ENCODE measurements at regions not wholly inside any gene's neighbourhood (a gene's known extent, or its start where the extent isn't known, plus 50 kb on each side); places are given as distances from the start of the nearest gene placed in this dataset.

DNA sequence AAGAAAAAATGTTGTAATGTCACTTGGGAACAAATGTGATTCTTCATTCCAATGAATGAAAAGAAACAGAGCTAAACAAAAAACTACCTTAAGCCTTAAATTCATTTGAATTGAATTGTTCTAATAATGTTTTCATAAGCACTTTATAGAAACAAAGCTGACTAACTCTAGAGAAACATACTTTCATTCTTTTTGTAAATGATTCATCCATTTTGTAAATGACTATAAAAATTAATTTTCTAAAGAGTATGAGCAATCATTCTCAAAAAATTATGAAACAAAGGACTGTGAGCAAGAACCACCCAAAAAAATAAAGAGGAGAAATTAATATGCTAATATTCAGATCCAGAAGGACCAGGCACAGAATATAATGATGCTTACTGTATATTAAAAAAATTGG is 986.5 kb upstream of the CHORDC1 start:
- Histone ChIP-seq H3K36me3 (ENCODE audit: control insufficient read depth in 4 of 4, insufficient read depth in 4 of 4, low read length in 3 of 4) (no peaks in the 10 kb centered on the region), H3K9me3 (ENCODE audit: control extremely low read depth in 1 of 5, control insufficient read depth in 4 of 5, insufficient read depth in 2 of 5, low read depth in 1 of 5, low read length in 4 of 5) (no peaks in the 10 kb centered on the region), H3K27me3 (replicated peaks in 2 of 5; ENCODE audit: control insufficient read depth in 4 of 5, insufficient read depth in 5 of 5, low read length in 4 of 5) (no peaks in the 10 kb centered on the region), H3K4me3 (ENCODE audit: control insufficient read depth in 1 of 7, extremely low read depth in 1 of 7, insufficient read depth in 4 of 7, low read depth in 2 of 7, low read length in 6 of 7) (no peak overlapping the region), H3K27ac (ENCODE audit: insufficient read depth in 1 of 2, low read depth in 1 of 2, low read length in 2 of 2, poor library complexity in 1 of 2, severe bottlenecking in 2 of 2) (no peak overlapping the region), H3K4me1 (ENCODE audit: control extremely low read depth in 1 of 4, control insufficient read depth in 4 of 4, insufficient read depth in 4 of 4, low read length in 3 of 4) (no peaks in the 10 kb centered on the region)
- CTCF ChIA-PET: interaction anchor here (1.2 kb wide), 1 partner anchor 39 kb away, joined by 3 read pairs; no protein-coding TSS in a partner anchor
- DNase-seq: no peak
- POLR2A ChIA-PET: no interaction called here

DNA sequence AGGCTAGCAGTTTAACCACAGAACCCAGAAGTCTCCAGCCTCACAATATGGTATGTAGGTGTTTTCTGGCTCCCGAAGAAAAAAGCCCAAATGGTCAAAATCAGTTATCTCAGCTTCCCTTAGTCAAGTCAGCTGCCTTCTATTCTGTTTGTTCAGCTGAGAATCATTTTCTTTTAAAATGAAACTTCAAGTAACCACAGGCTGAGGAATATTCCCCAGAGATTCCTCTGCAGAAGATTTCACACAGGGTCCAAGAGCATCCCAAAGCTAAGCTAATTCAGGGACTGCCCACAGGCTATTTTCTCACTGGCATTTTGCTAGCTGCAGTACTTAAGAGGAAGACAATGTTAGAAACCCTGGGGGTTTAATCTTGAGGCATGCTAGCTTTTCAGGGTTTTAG is 977.0 kb upstream of the CHORDC1 start:
- CTCF ChIA-PET: interaction anchor here (1.0 kb wide), 1 partner anchor 18 kb away, joined by 3 read pairs; no protein-coding TSS in a partner anchor
- Histone ChIP-seq H3K4me3 (ENCODE audit: control insufficient read depth in 1 of 7, extremely low read depth in 1 of 7, insufficient read depth in 4 of 7, low read depth in 2 of 7, low read length in 6 of 7) (no peak overlapping the region), H3K27ac (ENCODE audit: insufficient read depth in 1 of 2, low read depth in 1 of 2, low read length in 2 of 2, poor library complexity in 1 of 2, severe bottlenecking in 2 of 2) (no peak overlapping the region), H3K27me3 (replicated peaks in 2 of 5; ENCODE audit: control insufficient read depth in 4 of 5, insufficient read depth in 5 of 5, low read length in 4 of 5) (no peaks in the 10 kb centered on the region), H3K36me3 (ENCODE audit: control insufficient read depth in 4 of 4, insufficient read depth in 4 of 4, low read length in 3 of 4) (no peaks in the 10 kb centered on the region), H3K4me1 (ENCODE audit: control extremely low read depth in 1 of 4, control insufficient read depth in 4 of 4, insufficient read depth in 4 of 4, low read length in 3 of 4) (no peaks in the 10 kb centered on the region), H3K9me3 (ENCODE audit: control extremely low read depth in 1 of 5, control insufficient read depth in 4 of 5, insufficient read depth in 2 of 5, low read depth in 1 of 5, low read length in 4 of 5) (no peaks in the 10 kb centered on the region)
- POLR2A ChIA-PET: no interaction called here
- no peak for DNase-seq
- 100% methylated on average over 1 of the region's 1 CpG for WGBS (ENCODE audit: insufficient coverage)

DNA sequence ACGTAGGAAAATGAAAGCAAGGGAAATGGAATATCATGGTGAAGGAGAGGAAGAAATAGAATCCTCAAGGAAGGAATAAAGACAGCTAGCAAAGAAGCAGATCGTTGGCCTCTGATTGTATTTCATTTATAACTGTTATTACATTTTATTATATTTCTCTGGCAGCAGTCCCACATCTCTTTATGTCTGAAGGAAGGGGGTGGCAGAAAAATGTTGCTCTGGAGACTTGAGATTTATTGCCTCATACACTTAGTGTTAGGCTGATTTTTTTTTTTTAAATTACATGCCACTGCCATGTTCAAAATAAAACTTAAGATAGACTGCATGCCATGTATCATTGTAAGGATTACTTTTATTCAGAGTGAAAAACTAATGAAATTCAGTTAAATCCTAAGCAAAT is 971.7 kb upstream of the CHORDC1 start:
- ChIA-PET CTCF (no interaction called here), POLR2A (no interaction called here)
- WGBS (ENCODE audit: insufficient coverage): 100% methylated on average over 1 of the region's 2 CpGs

DNA sequence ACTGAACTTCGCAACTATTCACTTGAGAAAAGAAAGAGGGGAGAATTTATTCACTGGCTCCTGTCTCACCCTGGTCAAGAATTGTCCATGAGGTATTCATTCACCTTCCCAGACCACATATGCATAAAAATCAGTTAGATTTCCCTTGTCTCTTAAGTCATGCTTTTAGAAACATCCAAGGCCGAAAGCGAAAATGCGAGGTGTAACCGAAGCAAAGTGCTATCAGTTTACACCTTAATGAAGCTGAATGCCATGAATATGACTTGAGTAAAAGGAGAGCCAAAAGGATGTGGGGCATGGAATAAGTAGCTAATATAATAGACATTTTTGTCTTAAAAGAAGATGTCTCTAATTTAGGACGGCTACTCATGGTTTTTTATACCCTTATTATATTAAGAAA is 965.6 kb upstream of the CHORDC1 start:
- 91% methylated on average over 5 of the region's 6 CpGs for WGBS (ENCODE audit: insufficient coverage)
- Histone ChIP-seq H3K9me3 (ENCODE audit: control extremely low read depth in 1 of 5, control insufficient read depth in 4 of 5, insufficient read depth in 2 of 5, low read depth in 1 of 5, low read length in 4 of 5) (peaks cover 0 to 7% (median 0%) of the 10 kb centered on the region in 5 experiments), H3K4me3 (ENCODE audit: control insufficient read depth in 1 of 7, extremely low read depth in 1 of 7, insufficient read depth in 4 of 7, low read depth in 2 of 7, low read length in 6 of 7) (no peak overlapping the region), H3K36me3 (ENCODE audit: control insufficient read depth in 4 of 4, insufficient read depth in 4 of 4, low read length in 3 of 4) (no peaks in the 10 kb centered on the region), H3K4me1 (ENCODE audit: control extremely low read depth in 1 of 4, control insufficient read depth in 4 of 4, insufficient read depth in 4 of 4, low read length in 3 of 4) (no peaks in the 10 kb centered on the region), H3K27ac (ENCODE audit: insufficient read depth in 1 of 2, low read depth in 1 of 2, low read length in 2 of 2, poor library complexity in 1 of 2, severe bottlenecking in 2 of 2) (no peak overlapping the region), H3K27me3 (replicated peaks in 2 of 5; ENCODE audit: control insufficient read depth in 4 of 5, insufficient read depth in 5 of 5, low read length in 4 of 5) (no peaks in the 10 kb centered on the region)
- POLR2A ChIA-PET: no interaction called here
- no peak for DNase-seq
- CTCF ChIA-PET: no interaction called here

More for the DNA sequence above, 971.7 kb upstream of the CHORDC1 start:
- Histone ChIP-seq H3K27ac (ENCODE audit: insufficient read depth in 1 of 2, low read depth in 1 of 2, low read length in 2 of 2, poor library complexity in 1 of 2, severe bottlenecking in 2 of 2) (no peak overlapping the region), H3K27me3 (replicated peaks in 2 of 5; ENCODE audit: control insufficient read depth in 4 of 5, insufficient read depth in 5 of 5, low read length in 4 of 5) (no peaks in the 10 kb centered on the region), H3K9me3 (ENCODE audit: control extremely low read depth in 1 of 5, control insufficient read depth in 4 of 5, insufficient read depth in 2 of 5, low read depth in 1 of 5, low read length in 4 of 5) (no peaks in the 10 kb centered on the region), H3K36me3 (ENCODE audit: control insufficient read depth in 4 of 4, insufficient read depth in 4 of 4, low read length in 3 of 4) (no peaks in the 10 kb centered on the region), H3K4me1 (ENCODE audit: control extremely low read depth in 1 of 4, control insufficient read depth in 4 of 4, insufficient read depth in 4 of 4, low read length in 3 of 4) (no peaks in the 10 kb centered on the region), H3K4me3 (ENCODE audit: control insufficient read depth in 1 of 7, extremely low read depth in 1 of 7, insufficient read depth in 4 of 7, low read depth in 2 of 7, low read length in 6 of 7) (no peak overlapping the region)
- no peak for DNase-seq

DNA sequence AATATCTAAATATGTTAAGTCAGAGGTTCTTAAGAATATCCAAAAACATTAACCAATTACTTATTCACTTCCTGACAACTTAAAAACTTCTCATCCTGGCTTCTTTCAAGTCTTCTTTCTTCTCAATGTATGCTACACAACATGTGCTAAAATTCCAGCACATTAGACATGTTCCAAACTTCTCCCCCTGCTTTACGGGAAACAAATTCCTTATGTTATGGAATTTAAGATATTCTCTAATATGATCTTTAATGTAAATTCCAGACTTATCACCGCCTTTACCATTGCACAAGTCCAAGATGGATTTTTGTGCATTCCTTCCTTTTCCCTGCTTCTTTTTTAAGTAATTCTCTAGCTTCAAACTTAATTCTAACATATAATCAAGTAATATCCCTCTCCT is 964.5 kb upstream of the CHORDC1 start:
- H3K36me3 ChIP-seq (ENCODE audit: control insufficient read depth in 4 of 4, insufficient read depth in 4 of 4, low read length in 3 of 4): no peaks in the 10 kb centered on the region
- H3K27me3 ChIP-seq (replicated peaks in 2 of 5; ENCODE audit: control insufficient read depth in 4 of 5, insufficient read depth in 5 of 5, low read length in 4 of 5): no peaks in the 10 kb centered on the region
- no peaks in the 10 kb centered on the region for H3K4me1 ChIP-seq (ENCODE audit: control extremely low read depth in 1 of 4, control insufficient read depth in 4 of 4, insufficient read depth in 4 of 4, low read length in 3 of 4)
- no CpG with 5 or more reads among the region's 2 CpGs for WGBS (ENCODE audit: insufficient coverage)
- no peak for DNase-seq
- H3K4me3 ChIP-seq (ENCODE audit: control insufficient read depth in 1 of 7, extremely low read depth in 1 of 7, insufficient read depth in 4 of 7, low read depth in 2 of 7, low read length in 6 of 7): no peak overlapping the region
- ChIA-PET CTCF (no interaction called here), POLR2A (no interaction called here)
- peaks cover 0 to 12% (median 0%) of the 10 kb centered on the region in 5 experiments for H3K9me3 ChIP-seq (ENCODE audit: control extremely low read depth in 1 of 5, control insufficient read depth in 4 of 5, insufficient read depth in 2 of 5, low read depth in 1 of 5, low read length in 4 of 5)
- no peak overlapping the region for H3K27ac ChIP-seq (ENCODE audit: insufficient read depth in 1 of 2, low read depth in 1 of 2, low read length in 2 of 2, poor library complexity in 1 of 2, severe bottlenecking in 2 of 2)

DNA sequence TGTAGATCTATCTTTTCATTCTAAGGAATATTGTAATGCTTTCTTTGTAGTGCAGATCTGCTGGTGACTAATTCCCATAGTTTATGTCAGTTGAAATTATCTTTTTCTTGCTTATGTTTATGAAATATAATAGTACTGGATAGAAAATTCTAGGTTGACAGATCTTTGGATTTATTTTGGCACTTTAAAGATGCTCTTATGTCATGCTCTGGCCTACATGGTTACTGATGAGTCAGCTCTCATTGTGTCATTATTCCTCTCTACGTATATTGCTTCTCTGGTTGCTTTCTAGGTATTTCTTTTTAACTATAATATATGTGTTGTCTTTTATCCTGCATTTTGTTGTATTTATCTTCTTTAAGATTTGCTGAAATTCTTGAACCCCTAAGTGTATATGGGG is 955.5 kb upstream of the CHORDC1 start:
- no peaks in the 10 kb centered on the region for H3K27me3 ChIP-seq (replicated peaks in 2 of 5; ENCODE audit: control insufficient read depth in 4 of 5, insufficient read depth in 5 of 5, low read length in 4 of 5)
- peaks cover 0 to 5% (median 0%) of the 10 kb centered on the region in 5 experiments for H3K9me3 ChIP-seq (ENCODE audit: control extremely low read depth in 1 of 5, control insufficient read depth in 4 of 5, insufficient read depth in 2 of 5, low read depth in 1 of 5, low read length in 4 of 5)
- ChIA-PET POLR2A (no interaction called here), CTCF (no interaction called here)
- WGBS (ENCODE audit: insufficient coverage): no CpG with 5 or more reads among the region's 1 CpG
- no peak for DNase-seq
- no peaks in the 10 kb centered on the region for H3K4me1 ChIP-seq (ENCODE audit: control extremely low read depth in 1 of 4, control insufficient read depth in 4 of 4, insufficient read depth in 4 of 4, low read length in 3 of 4)
- no peak overlapping the region for H3K27ac ChIP-seq (ENCODE audit: insufficient read depth in 1 of 2, low read depth in 1 of 2, low read length in 2 of 2, poor library complexity in 1 of 2, severe bottlenecking in 2 of 2)
- no peaks in the 10 kb centered on the region for H3K36me3 ChIP-seq (ENCODE audit: control insufficient read depth in 4 of 4, insufficient read depth in 4 of 4, low read length in 3 of 4)
- no peak overlapping the region for H3K4me3 ChIP-seq (ENCODE audit: control insufficient read depth in 1 of 7, extremely low read depth in 1 of 7, insufficient read depth in 4 of 7, low read depth in 2 of 7, low read length in 6 of 7)

GRCh38 chr11:91174734-91175133 is 951.9 kb upstream of the CHORDC1 start:
- Histone ChIP-seq H3K4me3 (ENCODE audit: control insufficient read depth in 1 of 7, extremely low read depth in 1 of 7, insufficient read depth in 4 of 7, low read depth in 2 of 7, low read length in 6 of 7) (no peak overlapping the region), H3K27ac (ENCODE audit: insufficient read depth in 1 of 2, low read depth in 1 of 2, low read length in 2 of 2, poor library complexity in 1 of 2, severe bottlenecking in 2 of 2) (no peak overlapping the region), H3K36me3 (ENCODE audit: control insufficient read depth in 4 of 4, insufficient read depth in 4 of 4, low read length in 3 of 4) (no peaks in the 10 kb centered on the region), H3K9me3 (ENCODE audit: control extremely low read depth in 1 of 5, control insufficient read depth in 4 of 5, insufficient read depth in 2 of 5, low read depth in 1 of 5, low read length in 4 of 5) (no peaks in the 10 kb centered on the region), H3K27me3 (replicated peaks in 2 of 5; ENCODE audit: control insufficient read depth in 4 of 5, insufficient read depth in 5 of 5, low read length in 4 of 5) (no peaks in the 10 kb centered on the region), H3K4me1 (ENCODE audit: control extremely low read depth in 1 of 4, control insufficient read depth in 4 of 4, insufficient read depth in 4 of 4, low read length in 3 of 4) (no peaks in the 10 kb centered on the region)
- POLR2A ChIA-PET: no interaction called here
- CTCF ChIA-PET: no interaction called here
- DNase-seq: no peak

DNA sequence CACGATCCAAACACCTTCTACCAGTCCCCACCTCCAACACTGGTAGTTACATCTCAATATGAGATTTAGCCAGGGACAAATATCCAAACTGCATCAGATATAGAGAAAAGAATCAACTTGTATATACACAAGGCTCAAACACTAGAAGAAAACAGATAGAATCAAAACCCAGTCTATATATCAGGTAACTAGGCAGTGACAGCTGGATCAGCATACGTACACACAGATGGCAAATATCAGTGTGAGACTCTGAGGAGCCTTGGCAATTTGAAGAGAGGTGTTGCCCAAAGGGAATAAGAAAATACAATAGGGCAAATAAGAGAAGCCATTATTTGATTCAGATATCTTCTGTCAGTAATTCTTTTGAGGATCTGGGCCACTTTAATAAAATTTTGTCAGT is 951.3 kb upstream of the CHORDC1 start:
- H3K27me3 ChIP-seq (replicated peaks in 2 of 5; ENCODE audit: control insufficient read depth in 4 of 5, insufficient read depth in 5 of 5, low read length in 4 of 5): no peaks in the 10 kb centered on the region
- H3K4me3 ChIP-seq (ENCODE audit: control insufficient read depth in 1 of 7, extremely low read depth in 1 of 7, insufficient read depth in 4 of 7, low read depth in 2 of 7, low read length in 6 of 7): no peak overlapping the region
- DNase-seq: no peak
- 100% methylated on average over 1 of the region's 2 CpGs for WGBS (ENCODE audit: insufficient coverage)
- H3K36me3 ChIP-seq (ENCODE audit: control insufficient read depth in 4 of 4, insufficient read depth in 4 of 4, low read length in 3 of 4): no peaks in the 10 kb centered on the region
- ChIA-PET CTCF (no interaction called here), POLR2A (no interaction called here)
- H3K27ac ChIP-seq (ENCODE audit: insufficient read depth in 1 of 2, low read depth in 1 of 2, low read length in 2 of 2, poor library complexity in 1 of 2, severe bottlenecking in 2 of 2): no peak overlapping the region
- H3K4me1 ChIP-seq (ENCODE audit: control extremely low read depth in 1 of 4, control insufficient read depth in 4 of 4, insufficient read depth in 4 of 4, low read length in 3 of 4): no peaks in the 10 kb centered on the region
- H3K9me3 ChIP-seq (ENCODE audit: control extremely low read depth in 1 of 5, control insufficient read depth in 4 of 5, insufficient read depth in 2 of 5, low read depth in 1 of 5, low read length in 4 of 5): no peaks in the 10 kb centered on the region
